HG03196 (cell line): ENCODE measurements at regions not wholly inside any gene's neighbourhood (a gene's known extent, or its start where the extent isn't known, plus 50 kb on each side); places are given as distances from the start of the nearest gene placed in this dataset.
"Not testable (repeated sequence)": the region's sequence is repeated elsewhere in the genome, so short reads cannot be mapped to it uniquely, and the experiment has no call there.

Source experiments
- ATAC-seq: cut with Tn5 transposase; IDR thresholded peaks from one replicate; pipeline ENCODE4 v1.9.1; 2021; ENCODE audit not compliant: unreplicated experiment

DNA sequence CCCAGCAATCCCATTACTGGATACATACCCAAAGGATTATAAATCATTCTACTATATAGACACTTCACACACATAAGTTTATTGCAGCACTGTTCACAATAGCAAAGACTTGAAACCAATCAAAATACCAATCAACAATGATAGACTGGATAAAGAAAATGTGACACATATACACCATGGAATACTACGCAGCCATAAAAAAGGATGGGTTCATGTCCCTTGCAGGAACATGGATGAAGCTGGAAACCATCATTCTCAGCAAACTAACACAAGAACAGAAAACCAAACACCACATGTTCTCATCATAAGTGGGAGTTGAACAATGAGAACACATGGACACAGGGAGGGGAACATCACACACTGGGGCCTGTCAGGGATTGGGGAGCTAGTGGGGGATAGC is 475.4 kb upstream of the NFIA start:
- ATAC-seq, result not testable (repeated sequence)

DNA sequence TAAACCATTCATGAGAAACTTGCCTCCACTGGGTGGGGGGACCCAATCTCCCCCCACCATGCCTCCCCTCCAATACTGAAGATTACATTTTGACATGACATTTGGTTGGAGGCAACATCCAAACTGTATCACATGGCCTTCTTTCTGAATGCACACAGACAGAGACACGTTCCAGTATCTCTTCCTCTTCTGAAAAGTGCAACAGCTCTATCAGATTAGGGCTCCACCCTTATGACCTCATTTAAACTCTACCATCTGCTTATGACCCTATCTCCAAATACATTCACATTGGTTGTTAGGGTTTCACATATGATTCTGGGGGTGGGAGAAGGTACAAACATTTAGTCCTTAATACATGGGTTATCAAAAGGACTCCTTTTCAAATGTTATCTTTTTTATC is 481.8 kb upstream of the NFIA start:
- ATAC-seq, result no peak

DNA sequence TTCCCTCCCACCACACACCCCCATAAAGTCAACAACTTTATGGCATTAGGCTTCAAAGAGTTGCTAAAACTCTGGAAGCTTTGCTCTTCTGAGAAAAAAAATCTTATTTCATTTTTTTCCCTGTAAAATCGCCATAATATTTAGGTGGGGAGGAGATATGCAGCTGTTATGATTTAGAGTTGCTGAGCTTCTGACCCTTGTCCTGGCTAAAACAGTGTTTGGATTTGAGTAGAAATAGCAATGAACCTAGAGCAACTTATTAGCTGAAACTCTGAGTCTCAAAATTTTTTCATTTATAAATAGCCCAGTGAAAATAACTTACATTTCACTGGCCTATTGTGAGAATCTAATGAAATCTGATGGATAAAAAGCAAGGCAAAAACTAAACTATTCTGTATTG is 482.8 kb upstream of the NFIA start:
- ATAC-seq, result no peak

DNA sequence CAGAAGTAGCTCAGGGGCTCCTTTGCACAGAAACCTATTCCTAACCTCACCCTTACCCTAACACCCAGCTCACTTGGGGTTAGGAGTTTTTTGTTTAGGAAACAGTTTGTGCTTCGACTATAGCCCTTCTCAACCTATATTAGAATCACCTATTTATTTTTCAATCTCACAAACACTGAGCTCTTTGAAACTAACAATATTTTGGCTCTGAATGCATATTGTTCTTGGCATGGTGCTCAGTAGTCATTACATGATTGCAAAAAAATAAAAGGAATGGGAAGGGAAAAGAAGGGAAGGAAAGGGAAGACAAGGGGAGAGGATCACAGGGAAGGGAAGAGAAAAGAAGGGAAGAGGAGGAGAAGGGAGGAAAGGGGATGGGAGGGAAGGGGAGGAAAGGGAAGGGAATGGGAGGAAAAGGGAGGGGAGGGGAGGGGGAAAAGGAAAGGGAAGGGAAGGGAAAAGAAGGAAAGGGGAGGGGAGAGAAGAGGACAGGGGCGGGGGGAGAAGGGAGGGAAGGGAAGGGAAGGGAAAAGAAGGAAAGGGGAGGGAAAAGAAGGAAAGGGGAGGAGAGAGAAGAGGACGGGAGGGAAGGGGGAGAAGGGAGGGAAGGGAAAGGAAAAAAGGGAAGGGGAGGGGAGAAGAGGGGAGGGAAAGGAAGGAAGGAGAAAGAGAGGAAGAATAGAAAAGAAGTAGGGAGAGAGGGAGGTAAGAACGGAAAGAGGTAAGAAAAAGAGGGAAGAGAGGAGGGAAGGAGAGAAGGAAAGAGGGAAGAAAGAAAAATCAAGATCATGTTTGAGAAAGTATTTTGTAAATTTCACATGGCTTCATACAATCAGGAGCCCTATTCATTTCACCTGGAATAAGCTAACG is 484.1 kb upstream of the NFIA start:
- ATAC-seq, result no peak

DNA sequence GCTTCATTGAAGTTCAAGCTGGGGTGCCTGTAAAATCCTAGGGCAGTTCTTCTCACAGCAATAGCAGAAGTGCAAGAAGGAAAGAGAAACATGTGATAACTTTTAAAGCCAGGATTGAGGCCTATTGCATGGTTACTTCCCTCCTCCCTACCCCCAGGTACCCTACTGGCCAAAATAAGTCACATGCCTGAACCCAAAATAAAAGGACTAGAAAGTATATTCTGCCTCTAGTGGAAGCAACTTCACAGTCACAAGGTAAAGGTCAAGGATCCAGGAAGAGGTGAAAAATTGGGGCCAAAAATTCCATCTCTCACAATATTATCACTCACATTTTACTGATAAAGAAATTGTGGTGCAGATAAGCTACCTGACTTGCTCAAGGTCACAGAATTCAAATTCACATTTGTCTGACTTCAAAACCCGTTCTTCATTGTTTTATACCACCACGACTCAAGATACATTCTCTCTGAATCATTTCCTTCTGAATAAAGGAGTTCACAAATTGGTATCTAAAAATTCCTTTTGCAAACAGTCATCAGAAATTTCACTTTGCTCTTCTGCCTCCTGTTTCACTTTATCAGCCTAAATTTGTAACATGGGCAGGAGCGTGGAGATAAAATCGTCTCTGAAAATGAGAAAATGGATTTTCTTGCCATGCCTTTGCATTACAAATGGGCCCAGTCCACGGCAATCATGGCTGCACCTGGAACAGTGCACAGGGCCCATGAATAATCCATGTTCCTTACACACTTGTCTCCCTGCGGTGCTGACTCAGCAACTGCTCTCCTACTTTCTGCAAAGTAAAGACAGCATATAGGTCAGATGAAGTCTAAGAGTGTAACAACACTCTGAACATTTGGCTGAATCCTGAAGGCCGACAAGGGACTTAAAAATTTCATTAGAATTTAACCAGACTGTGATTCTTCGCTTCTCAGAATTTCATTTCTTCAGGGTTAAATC is 485.3 kb upstream of the NFIA start:
- no peak for ATAC-seq

DNA sequence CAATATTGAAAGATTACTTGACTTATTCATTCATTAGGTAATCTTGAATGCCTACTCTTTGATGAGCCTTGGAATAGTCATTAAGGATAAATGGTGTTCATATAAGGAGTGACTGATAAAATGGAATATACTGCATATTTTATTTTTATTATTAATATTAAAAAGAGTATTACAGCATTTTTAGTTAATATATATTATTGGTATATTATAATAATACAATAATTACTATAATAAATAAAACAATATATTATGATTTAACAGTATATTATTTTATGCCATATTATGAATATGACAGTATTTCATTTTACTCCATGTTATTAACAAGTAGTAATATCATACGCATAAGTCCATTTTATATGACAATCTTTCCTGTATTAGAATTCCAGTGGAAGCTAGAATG is 490.8 kb upstream of the NFIA start:
- no peak for ATAC-seq

DNA sequence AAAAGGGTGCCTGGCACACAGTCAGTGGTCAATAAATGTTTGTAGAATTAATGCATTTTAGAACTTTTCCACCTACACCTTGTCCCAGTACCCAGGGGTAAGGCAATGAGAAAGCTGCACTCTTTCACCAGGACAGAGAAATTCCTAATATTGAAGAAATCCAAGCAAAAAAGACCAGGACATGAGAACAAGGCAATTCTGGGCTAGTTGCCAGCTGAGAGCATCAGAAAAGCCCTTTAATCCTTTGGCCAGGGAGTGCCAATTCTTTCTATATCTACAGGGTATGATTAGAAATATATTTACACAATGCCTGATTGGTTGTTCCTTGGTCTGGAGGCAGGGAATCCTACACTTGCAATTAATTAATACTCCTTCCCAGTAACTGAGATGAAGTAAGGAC is 492.4 kb upstream of the NFIA start:
- no peak for ATAC-seq

DNA sequence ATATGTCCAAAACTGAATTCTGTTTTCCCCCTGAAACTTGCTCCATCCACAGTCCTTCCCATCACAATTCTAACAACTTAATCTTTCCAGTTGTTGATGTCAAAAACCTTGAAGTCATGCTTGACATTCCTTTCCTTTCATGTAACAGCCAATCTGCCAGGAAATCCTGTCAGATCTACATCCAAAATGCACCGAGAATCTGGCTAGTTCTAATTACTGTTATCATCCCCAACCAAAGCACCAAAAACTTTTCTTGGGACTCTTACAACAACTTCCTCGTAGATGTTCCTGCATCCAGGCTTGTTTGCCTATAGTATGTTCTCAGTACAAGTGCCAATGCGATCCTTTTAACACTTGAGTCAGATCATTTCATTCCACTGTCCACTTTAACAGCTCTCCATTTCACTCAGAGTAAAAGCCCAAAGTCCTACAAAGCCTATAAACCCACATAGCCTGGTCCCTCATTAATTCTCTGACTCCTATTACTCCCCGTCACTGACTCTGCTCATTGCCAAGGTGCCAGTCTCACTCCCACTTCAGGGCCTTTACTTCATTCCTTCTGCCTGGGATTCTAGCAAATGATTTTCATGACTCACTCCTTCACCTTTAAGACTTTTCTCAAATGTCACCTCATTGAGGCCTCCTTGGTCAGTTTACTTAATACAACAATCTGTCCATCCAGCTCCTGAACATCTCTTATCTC is 493.2 kb upstream of the NFIA start:
- ATAC-seq, result no peak

DNA sequence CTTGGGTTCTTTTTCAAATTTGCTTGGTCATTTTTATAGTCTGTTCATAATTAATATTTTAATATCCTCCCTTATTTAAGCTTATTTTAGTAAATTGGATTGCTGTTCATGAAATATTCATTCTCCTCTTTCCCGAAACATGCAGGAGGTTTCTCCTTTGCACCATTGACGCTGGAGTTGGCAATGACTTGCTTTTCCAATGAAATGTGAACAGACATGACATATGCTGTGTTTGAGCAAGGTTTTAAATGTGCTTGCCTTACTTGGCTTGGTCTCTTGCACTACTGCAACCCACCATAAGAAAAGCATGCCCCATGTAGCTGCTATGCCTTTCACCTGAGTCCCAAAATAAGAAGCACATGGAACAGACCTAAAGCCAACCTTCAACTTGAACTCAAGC is 498.0 kb upstream of the NFIA start:
- ATAC-seq, result no peak

DNA sequence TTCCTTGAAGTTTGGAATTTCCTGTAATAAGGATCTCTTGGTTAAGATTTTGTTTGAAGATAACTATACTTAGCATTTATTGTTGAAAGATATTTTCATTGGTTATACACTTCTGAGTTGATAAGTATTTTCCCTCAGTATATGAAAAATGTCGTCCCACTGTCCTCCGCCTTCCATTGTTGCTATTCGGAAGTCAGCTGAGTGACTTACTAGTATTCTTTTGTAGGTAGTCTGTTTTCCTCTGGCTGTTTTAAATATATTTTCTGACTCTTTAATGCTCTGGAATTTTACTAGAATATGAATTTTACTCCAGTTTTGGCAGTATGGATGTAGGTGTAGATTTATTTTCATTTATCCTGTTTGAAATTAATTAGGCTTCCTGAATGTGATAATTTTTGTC is 498.7 kb upstream of the NFIA start:
- ATAC-seq, result no peak

DNA sequence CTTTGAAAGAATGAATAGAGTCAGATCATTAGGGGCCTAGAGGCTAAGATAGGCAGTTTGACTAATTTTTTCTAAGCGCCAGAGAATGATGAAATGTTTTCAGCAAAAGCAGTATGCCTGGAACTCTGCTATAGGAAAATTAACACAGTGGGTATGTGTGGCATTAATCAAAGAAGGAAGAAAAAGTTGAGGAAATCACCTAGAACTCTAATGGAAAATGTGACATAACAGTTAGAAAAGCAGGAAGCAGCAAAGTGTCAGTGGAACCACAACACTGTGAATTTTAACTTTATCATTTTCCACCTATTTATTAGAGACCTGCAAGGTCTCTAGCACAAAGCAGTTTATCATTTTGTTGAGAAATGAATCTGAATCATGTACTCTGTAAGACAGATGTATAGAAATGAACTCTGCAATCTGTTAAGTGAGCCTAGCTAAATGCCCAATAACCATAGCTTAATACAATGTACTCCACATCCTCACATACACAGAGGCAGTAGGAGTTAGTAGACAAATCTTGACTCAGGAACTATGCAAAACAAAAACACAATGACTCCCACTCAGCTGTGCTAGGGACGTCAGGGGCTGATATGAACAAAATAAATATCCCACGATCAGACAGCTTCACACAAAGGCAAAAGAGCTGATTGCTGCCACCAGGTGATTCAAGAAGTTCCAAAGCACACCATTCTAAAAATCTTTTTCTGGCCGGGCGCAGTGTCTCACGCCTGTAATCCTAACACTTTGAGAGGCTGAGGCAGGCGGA is 500.7 kb upstream of the NFIA start:
- ATAC-seq, result no peak

DNA sequence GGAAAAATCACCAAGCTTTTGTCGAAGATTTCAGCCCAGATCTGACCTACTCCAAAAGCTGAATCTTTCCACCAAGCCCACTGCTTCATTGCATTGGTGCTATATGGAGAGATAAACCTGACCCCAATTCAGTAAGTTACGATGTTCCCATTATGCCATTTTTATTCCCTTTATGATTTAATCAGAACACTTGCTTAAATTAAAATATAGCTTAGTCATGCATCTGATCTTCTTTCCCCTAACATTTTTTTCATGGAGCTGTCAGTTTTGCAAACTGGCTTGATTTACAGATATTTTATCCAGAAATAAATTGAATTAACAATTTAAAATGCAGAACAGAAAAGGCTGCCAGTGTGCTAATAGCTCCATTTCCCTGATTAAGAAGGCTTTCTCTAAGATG is 503.5 kb upstream of the C1orf87 start:
- no peak for ATAC-seq

DNA sequence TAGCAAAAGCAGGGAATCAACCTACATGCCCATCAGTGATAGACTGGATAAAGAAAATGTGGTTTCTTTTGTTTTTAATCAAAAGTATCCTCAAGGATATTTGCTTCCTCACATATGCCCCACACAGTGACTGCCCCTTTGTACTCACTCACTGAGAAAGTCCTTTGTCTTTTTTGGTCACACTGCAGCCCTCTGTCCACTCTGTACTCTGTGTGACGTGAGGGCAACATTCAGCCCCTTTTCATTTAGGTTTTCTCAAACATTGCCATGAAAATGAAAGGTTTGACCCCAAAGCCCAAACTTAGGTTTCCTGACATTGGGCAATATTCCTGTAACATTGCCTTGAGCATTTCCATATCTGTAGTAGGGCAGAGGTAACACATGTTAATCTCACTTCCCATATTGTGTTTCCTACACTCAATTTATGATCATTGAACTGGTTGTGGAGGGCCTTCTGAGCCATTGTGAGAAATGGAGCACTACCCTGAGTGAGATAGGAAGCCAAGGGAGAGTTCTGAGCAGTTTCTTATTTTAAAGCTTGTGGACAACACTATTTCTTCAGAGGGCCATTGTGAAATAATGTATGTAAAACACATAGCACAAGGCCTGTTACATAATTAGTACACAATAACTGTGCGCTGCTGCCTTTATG is 501.9 kb upstream of the C1orf87 start:
- no peak for ATAC-seq

DNA sequence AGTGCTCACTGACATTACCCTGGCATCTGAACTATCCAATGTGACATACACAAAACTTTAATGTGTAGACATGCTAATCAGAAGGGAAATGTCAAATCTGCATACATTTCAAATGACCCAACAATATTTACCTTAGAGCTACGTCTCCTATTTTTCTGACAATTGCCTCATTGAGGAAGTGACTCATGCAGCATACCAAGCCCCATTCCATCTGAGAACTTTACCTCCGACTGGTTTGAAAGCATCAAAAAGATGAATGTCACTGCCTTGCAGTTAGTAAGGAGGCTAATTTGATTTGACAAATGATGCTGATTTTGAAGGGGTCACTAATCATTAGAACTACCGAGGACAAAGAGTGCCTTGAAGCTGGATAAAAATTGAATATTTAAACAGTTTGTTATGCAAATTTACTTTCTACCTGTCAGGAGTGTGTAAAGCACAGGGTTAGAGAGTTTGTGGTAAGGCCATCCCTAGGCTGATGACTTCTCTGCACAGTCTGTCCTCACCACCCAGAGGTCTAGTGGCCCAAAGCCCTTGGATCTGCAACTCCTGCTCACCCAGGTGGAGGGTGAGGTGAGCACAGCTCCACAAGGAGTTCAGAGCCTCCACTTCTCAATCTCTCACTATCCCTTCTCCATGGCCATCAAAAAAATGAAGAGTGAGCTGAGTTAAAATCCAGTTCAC is 500.3 kb upstream of the C1orf87 start:
- ATAC-seq, result no peak

DNA sequence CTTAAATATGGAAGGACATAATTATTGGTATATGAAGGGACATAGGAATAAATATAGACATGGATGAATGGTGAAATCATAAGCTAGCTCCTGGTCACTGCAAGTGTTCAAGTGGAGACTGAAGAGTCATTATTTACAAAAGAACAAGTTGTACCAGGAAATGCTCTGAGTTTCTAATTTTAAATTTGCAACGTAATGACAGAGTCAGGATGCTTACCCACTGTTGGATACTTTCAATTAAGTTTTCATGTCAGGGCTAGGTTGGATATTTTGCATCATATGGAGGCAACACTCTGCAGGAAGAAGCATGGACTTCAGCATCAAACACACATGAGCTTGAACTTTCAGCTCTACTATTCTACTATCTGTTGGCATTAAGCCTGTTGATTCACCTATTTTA is 499.6 kb upstream of the C1orf87 start:
- no peak for ATAC-seq

DNA sequence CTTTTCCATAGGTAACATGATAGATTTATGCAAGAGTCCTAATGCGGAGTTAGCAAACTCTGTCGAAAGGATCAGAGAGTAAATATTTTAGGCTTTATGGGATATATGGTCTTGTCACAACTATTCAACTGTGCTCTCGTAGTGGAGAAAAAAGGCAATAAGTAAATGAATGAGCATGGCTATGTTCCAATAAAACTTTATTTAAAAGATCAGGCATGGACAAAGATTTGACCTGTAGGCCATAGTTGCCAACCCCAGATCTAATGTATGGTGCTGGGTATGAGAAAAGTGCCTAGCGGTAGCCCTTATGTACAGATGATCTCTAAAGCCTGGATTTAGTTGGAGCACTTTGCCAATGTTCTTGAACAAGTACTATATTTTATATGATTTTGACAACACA is 498.8 kb upstream of the C1orf87 start:
- ATAC-seq, result no peak

DNA sequence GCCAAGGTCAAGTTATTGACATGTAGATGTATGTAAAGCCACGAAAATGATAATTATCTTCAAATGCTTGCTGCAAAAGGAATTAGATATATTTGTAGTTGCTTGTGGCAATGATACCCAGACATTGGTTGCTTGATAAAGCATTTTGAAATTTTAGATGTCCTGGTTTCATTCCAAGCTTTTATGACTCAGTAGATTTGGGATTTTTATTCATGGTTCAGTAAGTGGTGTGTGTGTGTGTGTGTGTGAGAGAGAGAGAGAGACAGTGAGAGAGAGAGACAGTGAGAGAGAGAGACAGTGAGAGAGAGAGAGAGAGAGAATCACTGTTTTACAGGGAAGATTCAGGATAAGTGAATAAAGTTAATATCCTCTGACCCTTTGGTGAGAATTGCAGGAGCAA is 498.2 kb upstream of the C1orf87 start:
- no peak for ATAC-seq

DNA sequence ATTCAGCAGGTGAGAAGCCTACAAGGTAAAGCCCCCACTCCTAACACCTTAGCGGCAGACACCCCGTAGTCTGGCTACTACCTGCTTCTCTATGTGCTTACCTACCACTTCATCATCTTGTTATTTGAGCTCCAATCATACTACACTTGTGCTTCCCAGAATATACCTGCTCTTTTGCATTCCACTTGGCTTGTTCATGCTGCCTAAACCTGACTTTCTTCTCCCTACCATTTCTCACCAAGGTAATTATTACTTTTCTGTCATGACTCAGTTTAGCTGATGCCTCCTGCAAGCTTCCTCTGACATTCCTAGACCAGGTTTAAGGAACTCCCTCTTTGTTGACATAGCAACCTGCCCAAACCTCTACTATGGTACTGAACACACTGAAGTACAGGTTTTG is 495.6 kb upstream of the C1orf87 start:
- no peak for ATAC-seq

DNA sequence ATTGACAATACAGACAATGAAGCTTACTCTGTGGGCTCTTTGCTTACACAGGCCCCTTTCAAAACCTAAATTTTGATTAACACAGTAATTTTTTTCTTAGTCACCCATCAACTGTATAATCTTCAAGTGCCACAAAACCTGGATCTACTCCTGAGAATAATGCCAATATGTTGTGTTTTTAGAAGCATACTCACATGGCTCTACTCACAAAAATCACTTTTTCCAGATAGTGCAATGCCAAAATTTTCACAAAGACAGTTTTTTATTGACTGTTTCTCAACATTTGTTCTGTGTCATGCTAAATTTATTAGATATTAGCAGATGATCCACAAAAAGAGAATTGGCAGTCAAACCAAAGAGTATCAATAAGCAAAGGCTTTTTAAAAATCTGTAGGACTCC is 493.7 kb upstream of the C1orf87 start:
- ATAC-seq, result no peak
